T-helper 2 cell treated with Interferon-gamma antibody and Interleukin-4, amounts not matched to agents 5 μg/mL and 100 μg/mL, for 36 hours (primary cell): ENCODE measurements at regions not wholly inside any gene's neighbourhood (a gene's known extent, or its start where the extent isn't known, plus 50 kb on each side); places are given as distances from the start of the nearest gene placed in this dataset.
"Not testable (repeated sequence)": the region's sequence is repeated elsewhere in the genome, so short reads cannot be mapped to it uniquely, and the experiment has no call there.

Experiments used
- DNase-seq: peaks from one replicate; pipeline ENCODE4 v3.0.0; 2021; ENCODE audit warnings: low spot score
- H3K27ac Mint-ChIP-seq: one replicate; pipeline ENCODE4 v1.8.0; 2021; ENCODE audit warnings: mild to moderate bottlenecking, mixed read lengths
- H3K27me3 Mint-ChIP-seq: one replicate; pipeline ENCODE4 v1.8.0; 2021; ENCODE audit warnings: low read depth, mixed read lengths
- H3K36me3 Mint-ChIP-seq: one replicate; pipeline ENCODE4 v1.8.0; 2021; ENCODE audit warnings: low read depth, mixed read lengths
- H3K4me1 Mint-ChIP-seq: one replicate; pipeline ENCODE4 v1.8.0; 2021; ENCODE audit warnings: low read depth, mixed read lengths
- H3K4me3 Mint-ChIP-seq: one replicate; pipeline ENCODE4 v1.8.0; 2022; ENCODE audit warnings: mild to moderate bottlenecking, moderate library complexity, mixed read lengths
- H3K9me3 Mint-ChIP-seq: one replicate; pipeline ENCODE4 v1.8.0; 2021; ENCODE audit warnings: mixed read lengths

- H3K9me3 Mint-ChIP-seq: no peaks in the 10 kb centered on the region
- H3K27me3 Mint-ChIP-seq: no peaks in the 10 kb centered on the region
- no peak overlapping the region for H3K4me3 Mint-ChIP-seq
- no peaks in the 10 kb centered on the region for H3K4me1 Mint-ChIP-seq
- DNase-seq: no peak
- no peaks in the 10 kb centered on the region for H3K36me3 Mint-ChIP-seq
- H3K27ac Mint-ChIP-seq: no peak overlapping the region
These were observed 1999.4 kb downstream of the MRPL39 start for GRCh38 chr21:23607782-23608431.

GRCh38 chr21:23601549-23601948 is 2005.7 kb downstream of the MRPL39 start:
- no peak for DNase-seq
- Mint-ChIP-seq H3K4me3 (no peak overlapping the region), H3K27me3 (no peaks in the 10 kb centered on the region), H3K9me3 (peaks cover 7% of the 10 kb centered on the region), H3K27ac (no peak overlapping the region), H3K36me3 (no peaks in the 10 kb centered on the region), H3K4me1 (no peaks in the 10 kb centered on the region)

GRCh38 chr21:23593582-23593981 is 2013.7 kb downstream of the MRPL39 start:
- H3K27ac Mint-ChIP-seq: no peak overlapping the region
- no peak for DNase-seq
- H3K4me1 Mint-ChIP-seq: no peaks in the 10 kb centered on the region
- no peaks in the 10 kb centered on the region for H3K9me3 Mint-ChIP-seq
- H3K27me3 Mint-ChIP-seq: no peaks in the 10 kb centered on the region
- no peaks in the 10 kb centered on the region for H3K36me3 Mint-ChIP-seq
- H3K4me3 Mint-ChIP-seq: no peak overlapping the region

- H3K36me3 Mint-ChIP-seq: no peaks in the 10 kb centered on the region
- no peaks in the 10 kb centered on the region for H3K4me1 Mint-ChIP-seq
- no peak overlapping the region for H3K27ac Mint-ChIP-seq
- DNase-seq: no peak
- H3K27me3 Mint-ChIP-seq: no peaks in the 10 kb centered on the region
- H3K9me3 Mint-ChIP-seq: no peaks in the 10 kb centered on the region
- no peak overlapping the region for H3K4me3 Mint-ChIP-seq
These were observed 2021.9 kb downstream of the MRPL39 start for GRCh38 chr21:23585419-23585818.

GRCh38 chr21:23579573-23579972 is 2027.7 kb downstream of the MRPL39 start:
- Mint-ChIP-seq H3K4me1 (no peaks in the 10 kb centered on the region), H3K4me3 (no peak overlapping the region), H3K36me3 (no peaks in the 10 kb centered on the region), H3K27me3 (no peaks in the 10 kb centered on the region), H3K9me3 (no peaks in the 10 kb centered on the region), H3K27ac (no peak overlapping the region)
- DNase-seq: no peak

GRCh38 chr21:23578027-23578426 is 2029.3 kb downstream of the MRPL39 start:
- no peaks in the 10 kb centered on the region for H3K27me3 Mint-ChIP-seq
- H3K36me3 Mint-ChIP-seq: no peaks in the 10 kb centered on the region
- no peaks in the 10 kb centered on the region for H3K4me1 Mint-ChIP-seq
- no peak for DNase-seq
- no peak overlapping the region for H3K4me3 Mint-ChIP-seq
- no peaks in the 10 kb centered on the region for H3K9me3 Mint-ChIP-seq
- H3K27ac Mint-ChIP-seq: no peak overlapping the region

GRCh38 chr21:23574932-23575331 is 2032.3 kb downstream of the MRPL39 start:
- Mint-ChIP-seq H3K27ac (no peak overlapping the region), H3K4me1 (no peaks in the 10 kb centered on the region), H3K4me3 (no peak overlapping the region), H3K9me3 (no peaks in the 10 kb centered on the region), H3K27me3 (no peaks in the 10 kb centered on the region), H3K36me3 (no peaks in the 10 kb centered on the region)
- no peak for DNase-seq

- not testable (repeated sequence) for H3K27ac Mint-ChIP-seq, DNase-seq, H3K27me3 Mint-ChIP-seq, H3K4me3 Mint-ChIP-seq, H3K36me3 Mint-ChIP-seq, H3K4me1 Mint-ChIP-seq, H3K9me3 Mint-ChIP-seq
These were observed 2058.4 kb downstream of the MRPL39 start for GRCh38 chr21:23548924-23549323.

- Mint-ChIP-seq H3K4me1 (no peaks in the 10 kb centered on the region), H3K36me3 (no peaks in the 10 kb centered on the region), H3K27me3 (no peaks in the 10 kb centered on the region), H3K9me3 (no peaks in the 10 kb centered on the region), H3K4me3 (no peak overlapping the region), H3K27ac (no peak overlapping the region)
- no peak for DNase-seq
These were observed 2063.9 kb downstream of the MRPL39 start for GRCh38 chr21:23543333-23543732.

- H3K27ac Mint-ChIP-seq: no peak overlapping the region
- no peaks in the 10 kb centered on the region for H3K4me1 Mint-ChIP-seq
- H3K27me3 Mint-ChIP-seq: no peaks in the 10 kb centered on the region
- H3K36me3 Mint-ChIP-seq: no peaks in the 10 kb centered on the region
- no peaks in the 10 kb centered on the region for H3K9me3 Mint-ChIP-seq
- DNase-seq: no peak
- no peak overlapping the region for H3K4me3 Mint-ChIP-seq
These were observed 2065.2 kb downstream of the MRPL39 start for GRCh38 chr21:23542097-23542496.

- H3K27me3 Mint-ChIP-seq: no peaks in the 10 kb centered on the region
- H3K36me3 Mint-ChIP-seq: no peaks in the 10 kb centered on the region
- no peak overlapping the region for H3K4me3 Mint-ChIP-seq
- no peaks in the 10 kb centered on the region for H3K9me3 Mint-ChIP-seq
- DNase-seq: no peak
- no peaks in the 10 kb centered on the region for H3K4me1 Mint-ChIP-seq
- H3K27ac Mint-ChIP-seq: no peak overlapping the region
These were observed 2065.7 kb downstream of the MRPL39 start for GRCh38 chr21:23541571-23541970.

- Mint-ChIP-seq H3K4me1 (no peaks in the 10 kb centered on the region), H3K36me3 (no peaks in the 10 kb centered on the region), H3K27me3 (no peaks in the 10 kb centered on the region), H3K9me3 (no peaks in the 10 kb centered on the region), H3K4me3 (no peak overlapping the region), H3K27ac (no peak overlapping the region)
- DNase-seq: no peak
These were observed 2072.4 kb downstream of the MRPL39 start for GRCh38 chr21:23534850-23535249.

- Mint-ChIP-seq H3K27me3 (no peaks in the 10 kb centered on the region), H3K4me3 (no peak overlapping the region), H3K9me3 (no peaks in the 10 kb centered on the region), H3K36me3 (no peaks in the 10 kb centered on the region), H3K4me1 (no peaks in the 10 kb centered on the region), H3K27ac (no peak overlapping the region)
- no peak for DNase-seq
These were observed 2075.8 kb downstream of the MRPL39 start for GRCh38 chr21:23531444-23531843.

GRCh38 chr21:23524685-23525084 is 2082.6 kb downstream of the MRPL39 start:
- Mint-ChIP-seq H3K27ac (no peak overlapping the region), H3K4me1 (no peaks in the 10 kb centered on the region), H3K9me3 (no peaks in the 10 kb centered on the region)

GRCh38 chr21:23522751-23523150 is 2084.5 kb downstream of the MRPL39 start:
- H3K36me3 Mint-ChIP-seq: no peaks in the 10 kb centered on the region
- no peak for DNase-seq
- no peaks in the 10 kb centered on the region for H3K4me1 Mint-ChIP-seq
- H3K27ac Mint-ChIP-seq: no peak overlapping the region
- H3K4me3 Mint-ChIP-seq: no peak overlapping the region
- H3K9me3 Mint-ChIP-seq: peaks cover 4% of the 10 kb centered on the region
- no peaks in the 10 kb centered on the region for H3K27me3 Mint-ChIP-seq

More at GRCh38 chr21:23524685-23525084, 2082.6 kb downstream of the MRPL39 start:
- Mint-ChIP-seq H3K27me3 (no peaks in the 10 kb centered on the region), H3K36me3 (no peaks in the 10 kb centered on the region), H3K4me3 (no peak overlapping the region)
- no peak for DNase-seq
